GDM1 (cell line): ENCODE measurements at regions not wholly inside any gene's neighbourhood (a gene's known extent, or its start where the extent isn't known, plus 50 kb on each side); places are given as distances from the start of the nearest gene placed in this dataset.
"Not testable (repeated sequence)": the region's sequence is repeated elsewhere in the genome, so short reads cannot be mapped to it uniquely, and the experiment has no call there.

Experiments
- DNase-seq: peaks from one replicate; lab custom pipeline; 2025; lab: John Stamatoyannopoulos, UW

GRCh38 chrX:66110112-66110511, 53.9 kb upstream of the HEPH start:
- peak; percentile 38 for DNase-seq

DNA sequence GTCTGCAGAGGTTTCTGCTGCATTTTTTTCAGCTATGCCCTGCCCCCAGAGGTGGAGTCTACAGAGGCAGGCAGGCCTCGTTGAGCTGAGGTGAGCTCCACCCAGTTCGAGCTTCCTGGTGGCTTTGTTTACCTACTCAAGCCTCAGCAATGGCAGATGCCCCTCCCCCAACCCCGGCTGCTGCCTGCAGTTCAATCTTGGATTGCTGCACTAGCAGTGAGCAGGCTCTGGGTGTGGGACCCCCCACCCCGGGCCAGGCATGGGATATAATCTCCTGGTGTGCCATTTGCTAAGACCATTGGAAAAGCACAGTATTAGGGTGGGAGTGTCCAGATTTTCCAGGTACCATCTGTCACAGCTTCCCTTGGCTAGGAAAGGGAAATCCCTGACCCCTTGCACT, 56.2 kb upstream of the HEPH start:
- DNase-seq: not testable (repeated sequence)

GRCh38 chrX:66102398-66102797, 61.6 kb upstream of the HEPH start:
- not testable (repeated sequence) for DNase-seq

DNA sequence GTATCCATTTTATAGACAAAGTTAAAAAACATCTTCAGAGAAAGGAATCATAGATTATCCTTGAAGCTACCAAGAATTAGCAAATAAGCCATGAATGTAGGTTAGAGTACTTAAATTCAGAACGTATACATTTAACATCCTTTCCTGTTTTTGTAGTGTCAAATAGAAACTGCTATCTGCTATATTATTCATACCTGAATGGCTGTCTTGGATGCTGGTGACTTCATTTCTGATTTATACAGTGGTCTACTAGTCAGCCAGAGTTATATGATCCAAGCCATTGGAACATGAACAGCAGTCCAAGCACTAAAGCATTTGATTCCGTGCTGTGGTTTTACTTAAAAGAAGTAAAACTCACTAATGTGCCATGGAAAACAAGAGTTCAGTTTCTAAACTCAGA, 58.3 kb upstream of the VSIG4 start:
- DNase-seq: no peak

DNA sequence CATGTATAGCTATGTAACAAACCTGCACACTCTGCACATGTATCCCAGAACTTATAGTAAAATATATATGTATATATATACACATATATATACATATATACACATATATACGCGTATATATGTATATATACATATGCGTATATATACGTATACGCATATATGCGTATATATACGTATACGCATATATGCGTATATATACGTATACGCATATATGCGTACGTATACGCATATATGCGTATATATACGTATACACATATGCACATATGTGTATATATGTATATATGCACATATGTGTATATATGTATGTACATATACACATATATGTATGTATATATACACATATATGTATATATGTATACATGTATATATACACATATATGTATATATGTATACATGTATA, 57.1 kb upstream of the VSIG4 start:
- not testable (repeated sequence) for DNase-seq

- not testable (repeated sequence) for DNase-seq
Measured at GRCh38 chrX:66090004-66090403, 50.1 kb upstream of the VSIG4 start.
